ENCODE measurements at regions not wholly inside any gene's neighbourhood (a gene's known extent, or its start where the extent isn't known, plus 50 kb on each side); places are given as distances from the start of the nearest gene placed in this dataset.

- Mint-ChIP-seq H3K36me3 (ENCODE audit: insufficient read depth in 1 of 3, low read depth in 3 of 3) (no peaks in the 10 kb centered on the region; a peak in 1 of 7 replicates), H3K27me3 (ENCODE audit: low read depth) (no peaks in the 10 kb centered on the region), H3K4me1 (no peaks in the 10 kb centered on the region), H3K4me3 (no peak overlapping the region), H3K27ac (no peak overlapping the region), H3K9me3 (peaks cover 0 to 4% of the 10 kb centered on the region in 2 experiments; a peak in 1 of 5 replicates)
- H3K9me3 ChIP-seq (ENCODE audit: control insufficient read depth, low read depth, low read length) = no peaks in the 10 kb centered on the region
- H3K79me2 ChIP-seq (ENCODE audit: insufficient read depth, low read length) = no peaks in the 10 kb centered on the region
- H4K8ac ChIP-seq (replicated peaks; ENCODE audit: insufficient read length, low read depth, low read length) = no peak overlapping the region
- H2AK5ac ChIP-seq (ENCODE audit: insufficient read length, low read length) = no peak overlapping the region
- H4K91ac ChIP-seq (ENCODE audit: insufficient read length, low read depth, low read length) = no peak overlapping the region
- no peaks in the 10 kb centered on the region for H4K20me1 ChIP-seq (ENCODE audit: control insufficient read depth, insufficient read depth, insufficient read length)
- H3K4ac ChIP-seq (ENCODE audit: low read depth, low read length) = no peak overlapping the region
- no peaks in the 10 kb centered on the region for H3K4me1 ChIP-seq (ENCODE audit: insufficient read depth, low read length)
- H3K14ac ChIP-seq (ENCODE audit: insufficient read depth, low read length) = no peak overlapping the region
- no peak overlapping the region for H2BK12ac ChIP-seq (ENCODE audit: insufficient read length, low read depth, low read length)
- no peak overlapping the region for H2BK15ac ChIP-seq (ENCODE audit: low read depth, low read length)
- DNase-seq = no peak
- no peak overlapping the region for H3K4me2 ChIP-seq (ENCODE audit: insufficient read depth, insufficient read length, low read length)
- no peak overlapping the region for H2AFZ ChIP-seq (ENCODE audit: low read length)
- H2BK5ac ChIP-seq (ENCODE audit: insufficient read length, low read length) = no peak overlapping the region
- no peak overlapping the region for H3T11ph ChIP-seq (ENCODE audit: low read length)
- no peak overlapping the region for H3K18ac ChIP-seq (ENCODE audit: insufficient read length, low read depth, low read length)
- H3K56ac ChIP-seq (ENCODE audit: insufficient read length, low read depth, low read length) = no peak overlapping the region
- no peak overlapping the region for H3K27ac ChIP-seq (ENCODE audit: insufficient read length, low read depth, low read length)
- H3K9ac ChIP-seq (ENCODE audit: extremely low read depth, insufficient read length, low read length) = no peak overlapping the region
- no peak overlapping the region for H2BK120ac ChIP-seq (ENCODE audit: low read depth, low read length, poor library complexity, severe bottlenecking)
- TF ChIP-seq, protein P1, sequence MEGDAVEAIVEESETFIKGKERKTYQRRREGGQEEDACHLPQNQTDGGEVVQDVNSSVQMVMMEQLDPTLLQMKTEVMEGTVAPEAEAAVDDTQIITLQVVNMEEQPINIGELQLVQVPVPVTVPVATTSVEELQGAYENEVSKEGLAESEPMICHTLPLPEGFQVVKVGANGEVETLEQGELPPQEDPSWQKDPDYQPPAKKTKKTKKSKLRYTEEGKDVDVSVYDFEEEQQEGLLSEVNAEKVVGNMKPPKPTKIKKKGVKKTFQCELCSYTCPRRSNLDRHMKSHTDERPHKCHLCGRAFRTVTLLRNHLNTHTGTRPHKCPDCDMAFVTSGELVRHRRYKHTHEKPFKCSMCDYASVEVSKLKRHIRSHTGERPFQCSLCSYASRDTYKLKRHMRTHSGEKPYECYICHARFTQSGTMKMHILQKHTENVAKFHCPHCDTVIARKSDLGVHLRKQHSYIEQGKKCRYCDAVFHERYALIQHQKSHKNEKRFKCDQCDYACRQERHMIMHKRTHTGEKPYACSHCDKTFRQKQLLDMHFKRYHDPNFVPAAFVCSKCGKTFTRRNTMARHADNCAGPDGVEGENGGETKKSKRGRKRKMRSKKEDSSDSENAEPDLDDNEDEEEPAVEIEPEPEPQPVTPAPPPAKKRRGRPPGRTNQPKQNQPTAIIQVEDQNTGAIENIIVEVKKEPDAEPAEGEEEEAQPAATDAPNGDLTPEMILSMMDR (conservative IDR thresholded peaks at IDR 0.05) = no peak
- H3K23ac ChIP-seq (ENCODE audit: insufficient read length, low read depth, low read length) = no peak overlapping the region
- H3K23me2 ChIP-seq (ENCODE audit: insufficient read length, low read depth, low read length, poor library complexity, severe bottlenecking) = no peaks in the 10 kb centered on the region
- H4K5ac ChIP-seq (ENCODE audit: insufficient read length, low read depth, low read length) = no peak overlapping the region
- H3K27me3 ChIP-seq (ENCODE audit: insufficient read depth, low read length) = no peaks in the 10 kb centered on the region
- WGBS (ENCODE audit: extremely low coverage, insufficient read length, low lambda C conversion rate) = no CpG with 5 or more reads among the region's 7 CpGs
- H3K79me1 ChIP-seq (ENCODE audit: insufficient read depth, low read depth, low read length, poor library complexity, severe bottlenecking) = no peaks in the 10 kb centered on the region
- H2BK20ac ChIP-seq (ENCODE audit: low read depth, low read length, poor library complexity, severe bottlenecking) = no peak overlapping the region
Observed at GRCh38 chr5:85311536-85311935, 926.9 kb upstream of the EDIL3 start.

All from H9 (cell line).